H1 (cell line): ENCODE measurements at regions not wholly inside any gene's neighbourhood (a gene's known extent, or its start where the extent isn't known, plus 50 kb on each side); places are given as distances from the start of the nearest gene placed in this dataset.

ENCODE experiments used
- CREB1 ChIP-seq: IDR thresholded peaks from 2 replicates; pipeline ENCODE4 v1.6.1; 2012; ENCODE audit warnings: inconsistent platforms
- EZH2 ChIP-seq: fragments of 200-600 bp; sonication (generic); IDR thresholded peaks from 2 replicates; pipeline ENCODE4 v1.7.1; 2012; ENCODE audit warnings: low read depth, mild to moderate bottlenecking, moderate library complexity, low read length, inconsistent platforms; ENCODE audit not compliant: severe bottlenecking
- NANOG ChIP-seq: IDR thresholded peaks from 2 replicates; pipeline ENCODE4 v1.6.1; 2011; ENCODE audit warnings: low read length, low read depth, mild to moderate bottlenecking, inconsistent platforms; ENCODE audit not compliant: insufficient read depth, poor library complexity, severe bottlenecking
- SIX5 ChIP-seq: IDR thresholded peaks from 2 replicates; pipeline ENCODE4 v1.6.1; 2011; ENCODE audit warnings: mild to moderate bottlenecking, low read depth, low read length
- TF ChIP-seq, protein P1 (sequence below), 3 experiments: IDR thresholded peaks; 1 replicate in 2 of 3; 2 replicates in 1 of 3; pipeline versions ENCODE4 v1.5.1 to v1.6.1; 2011; ENCODE audit warnings: low read length in 3 of 3, mild to moderate bottlenecking in 3 of 3, inconsistent platforms in 2 of 3, low read depth in 1 of 3, moderate library complexity in 1 of 3; ENCODE audit not compliant: insufficient read depth in 1 of 3; ENCODE audit errors: control extremely low read depth in 1 of 3
- TF ChIP-seq, protein P2 (sequence below): IDR thresholded peaks from 2 replicates; pipeline ENCODE4 v1.6.1; 2012; ENCODE audit warnings: low read length, inconsistent platforms

DNA sequence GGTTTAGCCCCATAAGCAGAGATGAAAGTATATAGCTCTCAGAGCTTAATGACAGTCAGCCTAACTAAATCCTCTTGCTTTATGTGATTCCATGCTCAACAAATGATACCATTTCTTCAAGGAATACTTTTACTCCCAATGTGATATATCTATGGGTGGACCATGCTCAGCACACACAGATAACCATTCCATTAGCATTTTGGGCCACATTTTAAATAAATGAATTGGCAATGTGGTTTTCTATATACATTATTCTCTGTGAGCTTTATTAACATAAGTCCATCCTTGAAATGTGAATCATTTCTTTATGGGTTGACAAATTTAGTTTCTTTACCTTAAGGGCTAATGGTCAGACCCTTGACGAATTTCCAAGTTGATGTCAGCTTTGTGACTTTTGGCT, 329.3 kb upstream of the CITED2 start (continued):
- TF ChIP-seq, protein P1, sequence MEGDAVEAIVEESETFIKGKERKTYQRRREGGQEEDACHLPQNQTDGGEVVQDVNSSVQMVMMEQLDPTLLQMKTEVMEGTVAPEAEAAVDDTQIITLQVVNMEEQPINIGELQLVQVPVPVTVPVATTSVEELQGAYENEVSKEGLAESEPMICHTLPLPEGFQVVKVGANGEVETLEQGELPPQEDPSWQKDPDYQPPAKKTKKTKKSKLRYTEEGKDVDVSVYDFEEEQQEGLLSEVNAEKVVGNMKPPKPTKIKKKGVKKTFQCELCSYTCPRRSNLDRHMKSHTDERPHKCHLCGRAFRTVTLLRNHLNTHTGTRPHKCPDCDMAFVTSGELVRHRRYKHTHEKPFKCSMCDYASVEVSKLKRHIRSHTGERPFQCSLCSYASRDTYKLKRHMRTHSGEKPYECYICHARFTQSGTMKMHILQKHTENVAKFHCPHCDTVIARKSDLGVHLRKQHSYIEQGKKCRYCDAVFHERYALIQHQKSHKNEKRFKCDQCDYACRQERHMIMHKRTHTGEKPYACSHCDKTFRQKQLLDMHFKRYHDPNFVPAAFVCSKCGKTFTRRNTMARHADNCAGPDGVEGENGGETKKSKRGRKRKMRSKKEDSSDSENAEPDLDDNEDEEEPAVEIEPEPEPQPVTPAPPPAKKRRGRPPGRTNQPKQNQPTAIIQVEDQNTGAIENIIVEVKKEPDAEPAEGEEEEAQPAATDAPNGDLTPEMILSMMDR (IDR thresholded peaks at IDR 0.05; ENCODE audit: control extremely low read depth in 1 of 3, insufficient read depth in 1 of 3, low read depth in 1 of 3, low read length in 3 of 3) = no peak
- TF ChIP-seq CREB1 = no peak
- TF ChIP-seq NANOG = no peak
- TF ChIP-seq EZH2 = no peak
- no peak for TF ChIP-seq SIX5
- TF ChIP-seq, protein P2, sequence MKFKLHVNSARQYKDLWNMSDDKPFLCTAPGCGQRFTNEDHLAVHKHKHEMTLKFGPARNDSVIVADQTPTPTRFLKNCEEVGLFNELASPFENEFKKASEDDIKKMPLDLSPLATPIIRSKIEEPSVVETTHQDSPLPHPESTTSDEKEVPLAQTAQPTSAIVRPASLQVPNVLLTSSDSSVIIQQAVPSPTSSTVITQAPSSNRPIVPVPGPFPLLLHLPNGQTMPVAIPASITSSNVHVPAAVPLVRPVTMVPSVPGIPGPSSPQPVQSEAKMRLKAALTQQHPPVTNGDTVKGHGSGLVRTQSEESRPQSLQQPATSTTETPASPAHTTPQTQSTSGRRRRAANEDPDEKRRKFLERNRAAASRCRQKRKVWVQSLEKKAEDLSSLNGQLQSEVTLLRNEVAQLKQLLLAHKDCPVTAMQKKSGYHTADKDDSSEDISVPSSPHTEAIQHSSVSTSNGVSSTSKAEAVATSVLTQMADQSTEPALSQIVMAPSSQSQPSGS = no peak
